ENCODE measurements at regions not wholly inside any gene's neighbourhood (a gene's known extent, or its start where the extent isn't known, plus 50 kb on each side); places are given as distances from the start of the nearest gene placed in this dataset.

GRCh38 chr10:8768341-8768740 lies 713.9 kb downstream of the GATA3 start:
- TF ChIP-seq CTCF (IDR thresholded peaks at IDR 0.05), result no peak
- TF ChIP-seq POLR2A (IDR thresholded peaks at IDR 0.05), result no peak
- no peak for TF ChIP-seq EP300 (IDR thresholded peaks at IDR 0.05)
